GM12878 (cell line): ENCODE measurements at regions not wholly inside any gene's neighbourhood (a gene's known extent, or its start where the extent isn't known, plus 50 kb on each side); places are given as distances from the start of the nearest gene placed in this dataset.

Experiments
- ATAC-seq: fragments of 200-7000 bp; cut with Tn5 transposase; 3 replicates; pipeline ENCODE4 v1.9.1; 2020; ENCODE audit warnings: mild to moderate bottlenecking, moderate library complexity
- BruUV-seq: library from RNA; stranded (reverse); fragments of 400-500 nt; replicated peaks from 2 replicates; lab custom pipeline; 2021; lab: Mats Ljungman, UMichigan
- CTCF ChIA-PET: fragments of 300-600 bp; sonication (Branson Sonifier 250); formaldehyde crosslinking; extraction: SDS; loops from one replicate; lab custom pipeline; 2021; ENCODE audit warnings: inconsistent platforms; lab: Yijun Ruan, JAX
- POLR2A ChIA-PET: fragments of 350-600 bp; formaldehyde crosslinking; extraction: SDS; loops from one replicate; lab custom pipeline; 2021; ENCODE audit warnings: inconsistent platforms; lab: Charles Lee
- RAD21 ChIA-PET: fragments of 300-600 bp; sonication (Branson Sonifier 250); formaldehyde crosslinking; loops from one replicate; lab custom pipeline; 2023; ENCODE audit warnings: antibody characterized with exemption; ENCODE audit not compliant: unreplicated experiment; lab: Charles Lee
- SMC1A ChIA-PET: fragments of 300-600 bp; sonication (Branson Sonifier 250); formaldehyde crosslinking; loops from one replicate; lab custom pipeline; 2023; ENCODE audit not compliant: unreplicated experiment, uncharacterized antibody; lab: Charles Lee
- DNase-seq: peaks from one replicate; pipeline ENCODE4 v3.0.0-alpha.2; 2011; ENCODE audit warnings: low read depth, low spot score
- FAIRE-seq: peaks from 3 replicates; lab custom pipeline; 2011; peaks lifted over from hg19 to GRCh38; lab: Jason Lieb, UNC
- H2AFZ ChIP-seq: 2 replicates; pipeline ENCODE4 v1.6.0; 2011; ENCODE audit warnings: low read depth, low read length, control low read depth; ENCODE audit not compliant: control insufficient read depth
- H3K27ac ChIP-seq: 2 replicates; pipeline ENCODE4 v1.5.1; 2011; ENCODE audit warnings: control low read depth; ENCODE audit not compliant: control insufficient read depth, insufficient read depth
- H3K27me3 ChIP-seq, 2 experiments: replicated peaks in 1 of 2; 2 replicates each; pipeline versions ENCODE4 v1.6.0 to v1.6.1; 2011; ENCODE audit warnings: low read length in 1 of 2; ENCODE audit not compliant: control insufficient read depth in 2 of 2, insufficient read depth in 2 of 2
- H3K36me3 ChIP-seq, 2 experiments: 2 replicates each; pipeline ENCODE4 v1.5.1; 2011; ENCODE audit warnings: low read length in 1 of 2; ENCODE audit not compliant: control insufficient read depth in 2 of 2, insufficient read depth in 2 of 2
- H3K4me1 ChIP-seq: 2 replicates; pipeline ENCODE4 v1.6.1; 2011; ENCODE audit warnings: mild to moderate bottlenecking, low read length, moderate library complexity, mixed read lengths; ENCODE audit not compliant: control insufficient read depth, insufficient read depth
- H3K4me2 ChIP-seq: 2 replicates; pipeline ENCODE4 v1.6.0; 2011; ENCODE audit warnings: control low read depth; ENCODE audit not compliant: control insufficient read depth, insufficient read depth
- H3K4me3 ChIP-seq: fragments of 200-600 bp; sonication (generic); 2 replicates; pipeline ENCODE4 v1.5.1; 2016
- H3K79me2 ChIP-seq: 2 replicates; pipeline ENCODE4 v1.6.0; 2011; ENCODE audit warnings: low read length; ENCODE audit not compliant: control insufficient read depth, insufficient read depth
- H3K9ac ChIP-seq: 2 replicates; pipeline ENCODE4 v1.8.0; 2011; ENCODE audit warnings: low read length, control low read depth, mixed read lengths; ENCODE audit not compliant: control insufficient read depth, insufficient read depth
- H3K9me3 ChIP-seq: replicated peaks from 3 replicates; pipeline ENCODE4 v1.5.1; 2011; ENCODE audit warnings: mild to moderate bottlenecking, low read length; ENCODE audit not compliant: control insufficient read depth, insufficient read depth
- H4K20me1 ChIP-seq: 2 replicates; pipeline ENCODE4 v1.6.0; 2011; ENCODE audit not compliant: control insufficient read depth, insufficient read depth
- BHLHE40 ChIP-seq, 2 experiments: fragments of 450-650 bp in 1 of 2; IDR thresholded peaks; 2 replicates each; pipeline ENCODE4 v1.6.1; 2011 to 2017; ENCODE audit warnings: low read depth in 2 of 2, borderline replicate concordance in 1 of 2, improper control_type of control experiment in 1 of 2, low read length in 1 of 2, mild to moderate bottlenecking in 1 of 2
- BMI1 ChIP-seq: fragments of 450-650 bp; IDR thresholded peaks from 2 replicates; pipeline ENCODE4 v1.6.1; 2016; ENCODE audit warnings: mild to moderate bottlenecking, moderate library complexity, borderline replicate concordance
- NR2C2 ChIP-seq: IDR thresholded peaks from 2 replicates; pipeline ENCODE4 v1.6.1; 2011; ENCODE audit warnings: borderline replicate concordance, low read depth; ENCODE audit not compliant: control insufficient read depth, insufficient read length
- RELA ChIP-seq: fragments of 450-650 bp; IDR thresholded peaks from 2 replicates; pipeline ENCODE4 v1.8.0; 2014; ENCODE audit warnings: borderline replicate concordance; ENCODE audit not compliant: partially characterized antibody
- SIN3A ChIP-seq: IDR thresholded peaks from 2 replicates; pipeline ENCODE4 v1.6.1; 2012; ENCODE audit warnings: low read depth, low read length, improper control_type of control experiment
- SREBF1 ChIP-seq: IDR thresholded peaks from 2 replicates; pipeline ENCODE4 v1.6.1; 2012; ENCODE audit warnings: mild to moderate bottlenecking, low read length
- ZNF274 ChIP-seq: IDR thresholded peaks from one replicate; pipeline ENCODE4 v1.8.0; 2011; ENCODE audit not compliant: insufficient read length, insufficient read depth
- WGBS: methylation state at CpG from one replicate; pipeline ENCODE4 v1.1.6; 2016; ENCODE audit warnings: low lambda C conversion rate; ENCODE audit not compliant: insufficient replicate concordance, insufficient coverage; ENCODE audit errors: missing lambda C conversion rate; 5-methylcytosine and 5-hydroxymethylcytosine counted together
- in situ Hi-C: fragments of 300-500 bp; cut with MboI; formaldehyde crosslinking; loops from 9 replicates; pipeline ENCODE4 v1.14.3; 2018; ENCODE audit warnings: mixed read lengths
- intact Hi-C: fragments of 100-400 bp; cut with micrococcal nuclease; formaldehyde crosslinking; loops from one replicate; pipeline ENCODE4 v1.14.2; 2022; ENCODE audit not compliant: unreplicated experiment
- TF ChIP-seq, protein P1 (sequence below): fragments of 450-650 bp; formaldehyde crosslinking; IDR thresholded peaks from 2 replicates; pipeline ENCODE4 v1.4.0; 2022; ENCODE audit warnings: mild to moderate bottlenecking, moderate library complexity
- TF ChIP-seq, protein P2 (sequence below): fragments of 450-650 bp; IDR thresholded peaks from 2 replicates; pipeline ENCODE4 v1.6.1; 2016; ENCODE audit warnings: mild to moderate bottlenecking, moderate library complexity, borderline replicate concordance

DNA sequence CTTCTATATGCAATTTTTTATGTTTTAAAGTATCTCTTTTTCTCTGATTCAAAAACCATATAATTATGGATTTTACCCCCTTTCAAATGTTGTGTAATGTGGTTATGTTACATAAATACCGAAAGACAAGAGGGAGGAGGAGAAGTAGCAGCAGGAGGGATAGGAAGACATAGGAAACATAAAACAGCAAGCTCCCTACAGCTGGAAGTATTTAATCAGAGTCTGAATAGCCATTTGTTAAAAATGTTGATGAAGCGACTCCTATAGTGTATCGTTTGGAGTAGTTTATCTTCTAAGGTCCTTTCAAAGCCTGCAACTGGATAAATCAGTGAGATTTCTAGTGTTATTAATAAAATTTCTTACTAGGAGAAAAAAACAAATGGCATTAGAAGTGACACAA is 598.1 kb upstream of the GOLIM4 start:
- ChIA-PET RAD21 (no interaction called here), POLR2A (no interaction called here), CTCF (no interaction called here), SMC1A (interaction anchor here (0.6 kb wide), 1 partner anchor 17 kb away, joined by 3 read pairs; no protein-coding TSS in a partner anchor)
- in situ Hi-C loops (no loop called here), intact Hi-C loops (no loop called here)
- Histone ChIP-seq H4K20me1 (no peaks in the 10 kb centered on the region), H3K9ac (no peak overlapping the region), H3K36me3 (no peaks in the 10 kb centered on the region), H3K9me3 (no peaks in the 10 kb centered on the region), H3K4me3 (no peak overlapping the region), H3K4me1 (no peaks in the 10 kb centered on the region), H2AFZ (no peak overlapping the region), H3K27ac (no peak overlapping the region), H3K27me3 (no peaks in the 10 kb centered on the region), H3K79me2 (no peaks in the 10 kb centered on the region), H3K4me2 (no peak overlapping the region)
- FAIRE-seq = no peak
- no peak for DNase-seq
- ATAC-seq = no peak
- WGBS = 76% methylated on average over 3 of the region's 3 CpGs
- TF ChIP-seq BHLHE40 (IDR thresholded peaks at IDR 0.05; ENCODE audit: borderline replicate concordance in 1 of 2, low read depth in 2 of 2, low read length in 1 of 2) (no peak), NR2C2 (no peak), BMI1 (no peak), SIN3A (no peak), SREBF1 (no peak), ZNF274 (no peak), RELA (no peak)
- TF ChIP-seq, protein P1, sequence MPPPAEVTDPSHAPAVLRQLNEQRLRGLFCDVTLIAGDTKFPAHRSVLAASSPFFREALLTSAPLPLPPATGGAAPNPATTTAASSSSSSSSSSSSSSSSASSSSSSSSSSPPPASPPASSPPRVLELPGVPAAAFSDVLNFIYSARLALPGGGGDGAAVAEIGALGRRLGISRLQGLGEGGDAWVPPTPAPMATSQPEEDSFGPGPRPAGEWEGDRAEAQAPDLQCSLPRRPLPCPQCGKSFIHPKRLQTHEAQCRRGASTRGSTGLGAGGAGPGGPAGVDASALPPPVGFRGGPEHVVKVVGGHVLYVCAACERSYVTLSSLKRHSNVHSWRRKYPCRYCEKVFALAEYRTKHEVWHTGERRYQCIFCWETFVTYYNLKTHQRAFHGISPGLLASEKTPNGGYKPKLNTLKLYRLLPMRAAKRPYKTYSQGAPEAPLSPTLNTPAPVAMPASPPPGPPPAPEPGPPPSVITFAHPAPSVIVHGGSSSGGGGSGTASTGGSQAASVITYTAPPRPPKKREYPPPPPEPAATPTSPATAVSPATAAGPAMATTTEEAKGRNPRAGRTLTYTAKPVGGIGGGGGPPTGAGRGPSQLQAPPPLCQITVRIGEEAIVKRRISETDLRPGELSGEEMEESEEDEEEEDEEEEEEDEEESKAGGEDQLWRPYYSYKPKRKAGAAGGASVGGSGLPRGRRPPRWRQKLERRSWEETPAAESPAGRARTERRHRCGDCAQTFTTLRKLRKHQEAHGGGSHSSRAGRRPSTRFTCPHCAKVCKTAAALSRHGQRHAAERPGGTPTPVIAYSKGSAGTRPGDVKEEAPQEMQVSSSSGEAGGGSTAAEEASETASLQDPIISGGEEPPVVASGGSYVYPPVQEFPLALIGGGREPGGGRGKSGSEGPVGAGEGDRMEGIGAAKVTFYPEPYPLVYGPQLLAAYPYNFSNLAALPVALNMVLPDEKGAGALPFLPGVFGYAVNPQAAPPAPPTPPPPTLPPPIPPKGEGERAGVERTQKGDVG (CRISPR knock-in tag) = no peak
- TF ChIP-seq, protein P2, sequence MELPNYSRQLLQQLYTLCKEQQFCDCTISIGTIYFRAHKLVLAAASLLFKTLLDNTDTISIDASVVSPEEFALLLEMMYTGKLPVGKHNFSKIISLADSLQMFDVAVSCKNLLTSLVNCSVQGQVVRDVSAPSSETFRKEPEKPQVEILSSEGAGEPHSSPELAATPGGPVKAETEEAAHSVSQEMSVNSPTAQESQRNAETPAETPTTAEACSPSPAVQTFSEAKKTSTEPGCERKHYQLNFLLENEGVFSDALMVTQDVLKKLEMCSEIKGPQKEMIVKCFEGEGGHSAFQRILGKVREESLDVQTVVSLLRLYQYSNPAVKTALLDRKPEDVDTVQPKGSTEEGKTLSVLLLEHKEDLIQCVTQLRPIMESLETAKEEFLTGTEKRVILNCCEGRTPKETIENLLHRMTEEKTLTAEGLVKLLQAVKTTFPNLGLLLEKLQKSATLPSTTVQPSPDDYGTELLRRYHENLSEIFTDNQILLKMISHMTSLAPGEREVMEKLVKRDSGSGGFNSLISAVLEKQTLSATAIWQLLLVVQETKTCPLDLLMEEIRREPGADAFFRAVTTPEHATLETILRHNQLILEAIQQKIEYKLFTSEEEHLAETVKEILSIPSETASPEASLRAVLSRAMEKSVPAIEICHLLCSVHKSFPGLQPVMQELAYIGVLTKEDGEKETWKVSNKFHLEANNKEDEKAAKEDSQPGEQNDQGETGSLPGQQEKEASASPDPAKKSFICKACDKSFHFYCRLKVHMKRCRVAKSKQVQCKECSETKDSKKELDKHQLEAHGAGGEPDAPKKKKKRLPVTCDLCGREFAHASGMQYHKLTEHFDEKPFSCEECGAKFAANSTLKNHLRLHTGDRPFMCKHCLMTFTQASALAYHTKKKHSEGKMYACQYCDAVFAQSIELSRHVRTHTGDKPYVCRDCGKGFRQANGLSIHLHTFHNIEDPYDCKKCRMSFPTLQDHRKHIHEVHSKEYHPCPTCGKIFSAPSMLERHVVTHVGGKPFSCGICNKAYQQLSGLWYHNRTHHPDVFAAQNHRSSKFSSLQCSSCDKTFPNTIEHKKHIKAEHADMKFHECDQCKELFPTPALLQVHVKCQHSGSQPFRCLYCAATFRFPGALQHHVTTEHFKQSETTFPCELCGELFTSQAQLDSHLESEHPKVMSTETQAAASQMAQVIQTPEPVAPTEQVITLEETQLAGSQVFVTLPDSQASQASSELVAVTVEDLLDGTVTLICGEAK = no peak
- BruUV-seq = no TSS peak
